K562 (cell line): ENCODE measurements at regions not wholly inside any gene's neighbourhood (a gene's known extent, or its start where the extent isn't known, plus 50 kb on each side); places are given as distances from the start of the nearest gene placed in this dataset.

ENCODE experiments used
- ATAC-seq: fragments of 200-7000 bp; cut with Tn5 transposase; 3 replicates; pipeline ENCODE4 v1.9.1; 2020; ENCODE audit warnings: moderate library complexity
- BruUV-seq: library from RNA; stranded (reverse); fragments of 400-500 nt; replicated peaks from 2 replicates; lab custom pipeline; 2021; lab: Mats Ljungman, UMichigan
- CTCF ChIA-PET: fragments of 300-600 bp; formaldehyde crosslinking; extraction: SDS; loops from one replicate; lab custom pipeline; 2021; ENCODE audit warnings: low intra/inter-chr PET ratio; lab: Yijun Ruan, JAX
- POLR2A ChIA-PET: fragments of 300-600, 350-650 bp; sonication (Branson Sonifier 250); formaldehyde crosslinking; extraction: SDS; loops from one replicate; lab custom pipeline; 2021; ENCODE audit warnings: antibody characterized with exemption, inconsistent platforms; lab: Yijun Ruan, JAX
- DNase-seq, 4 experiments: peaks; one replicate each; pipeline versions ENCODE4 v3.0.0 to v3.0.0-alpha.2; 2011 to 2018; ENCODE audit warnings: low spot score in 3 of 4, mixed read lengths in 3 of 4; ENCODE audit errors: extremely low read depth in 1 of 4
- FAIRE-seq: peaks from 2 replicates; lab custom pipeline; 2011; peaks lifted over from hg19 to GRCh38; lab: Jason Lieb, UNC
- H2AFZ ChIP-seq: 2 replicates; pipeline ENCODE4 v1.6.0; 2011; ENCODE audit warnings: low read depth, low read length, control low read depth, inconsistent platforms
- H3K27ac ChIP-seq: fragments of 200-600 bp; 3 replicates; pipeline ENCODE4 v1.8.0; 2011; ENCODE audit warnings: low read depth, mild to moderate bottlenecking, control low read depth, inconsistent platforms, low read length, moderate library complexity, mixed read lengths; ENCODE audit errors: extremely low read depth
- H3K27me3 ChIP-seq, 2 experiments: fragments of 300-600 bp in 1 of 2; 2 replicates in 1 of 2; 3 replicates in 1 of 2; pipeline versions ENCODE4 v1.6.0 to v1.8.0; 2011; ENCODE audit warnings: inconsistent platforms in 2 of 2, low read length in 2 of 2, mild to moderate bottlenecking in 1 of 2, mixed read lengths in 1 of 2, moderate library complexity in 1 of 2; ENCODE audit not compliant: control insufficient read depth in 2 of 2, insufficient read depth in 2 of 2
- H3K36me3 ChIP-seq: fragments of 300-600 bp; 3 replicates; pipeline ENCODE4 v1.8.0; 2011; ENCODE audit warnings: mild to moderate bottlenecking, low read length, inconsistent platforms; ENCODE audit not compliant: control insufficient read depth, insufficient read depth
- H3K4me1 ChIP-seq, 2 experiments: fragments of 200-600 bp in 1 of 2; replicated peaks in 1 of 2; 2 replicates in 1 of 2; 3 replicates in 1 of 2; pipeline versions ENCODE4 v1.5.1 to v1.8.0; 2011; ENCODE audit warnings: inconsistent platforms in 2 of 2, low read length in 2 of 2, mild to moderate bottlenecking in 1 of 2, mixed read lengths in 1 of 2, moderate library complexity in 1 of 2; ENCODE audit not compliant: control insufficient read depth in 2 of 2, insufficient read depth in 2 of 2
- H3K4me2 ChIP-seq: 2 replicates; pipeline ENCODE4 v1.6.1; 2011; ENCODE audit warnings: low read length, control low read depth, inconsistent platforms, mixed read lengths; ENCODE audit not compliant: insufficient read depth
- H3K4me3 ChIP-seq: fragments of 200-600 bp; sonication (generic), shearing (Covaris generic); 2 replicates; pipeline ENCODE4 v1.5.1; 2016; ENCODE audit warnings: control low read depth, inconsistent platforms
- H3K79me2 ChIP-seq: fragments of 200-600 bp; 3 replicates; pipeline ENCODE4 v1.8.0; 2011; ENCODE audit warnings: low read length, inconsistent platforms; ENCODE audit not compliant: control insufficient read depth, insufficient read depth
- H3K9ac ChIP-seq, 2 experiments: 2 replicates each; pipeline versions ENCODE4 v1.6.0 to v1.6.1; 2011; ENCODE audit warnings: low read depth in 2 of 2, low read length in 2 of 2, control low read depth in 1 of 2, inconsistent platforms in 1 of 2, mild to moderate bottlenecking in 1 of 2, mixed read lengths in 1 of 2; ENCODE audit not compliant: insufficient read depth in 1 of 2
- H3K9me1 ChIP-seq: one replicate; pipeline ENCODE4 v1.6.0; 2011; ENCODE audit warnings: inconsistent platforms, mild to moderate bottlenecking, low read length, moderate library complexity; ENCODE audit not compliant: control insufficient read depth, insufficient read depth
- H3K9me3 ChIP-seq: replicated peaks from 2 replicates; pipeline ENCODE4 v1.5.1; 2011; ENCODE audit warnings: low read depth, low read length, inconsistent platforms; ENCODE audit not compliant: control insufficient read depth, insufficient read depth
- H4K20me1 ChIP-seq: replicated peaks from 2 replicates; pipeline ENCODE4 v1.6.1; 2011; ENCODE audit warnings: low read length, inconsistent platforms, mixed read lengths; ENCODE audit not compliant: control insufficient read depth, insufficient read depth
- BRCA1 ChIP-seq, 2 experiments: fragments of 450-650 bp in 1 of 2; sonication (generic) in 1 of 2; formaldehyde crosslinking in 1 of 2; IDR thresholded peaks; 2 replicates each; pipeline versions ENCODE4 v1.5.0 to v1.6.1; 2017 to 2020; ENCODE audit warnings: mild to moderate bottlenecking in 1 of 2, missing genetic modification reagents in 1 of 2
- CBX8 ChIP-seq: fragments of 200-600 bp; sonication (generic); IDR thresholded peaks from 2 replicates; pipeline ENCODE4 v1.6.1; 2012; ENCODE audit warnings: borderline replicate concordance, mixed run types, low read depth, mild to moderate bottlenecking, moderate library complexity, mixed read lengths, low read length, control low read depth, inconsistent platforms; ENCODE audit not compliant: poor library complexity, severe bottlenecking; ENCODE audit errors: extremely low read depth
- CEBPG ChIP-seq, 3 experiments: fragments of 200-800 bp in 1 of 3; sonication (Bioruptor generic) in 1 of 3; sonication (generic) in 1 of 3; formaldehyde crosslinking in 1 of 3; IDR thresholded peaks in 2 of 3; conservative IDR thresholded peaks in 1 of 3; 2 replicates each; pipeline versions ENCODE4 v1.6.1 to v1.8.0; 2016 to 2022; ENCODE audit warnings: missing compliant biosample characterization in 2 of 3, missing genetic modification characterization in 2 of 3, mild to moderate bottlenecking in 1 of 3, missing genetic modification reagents in 1 of 3
- HDAC3 ChIP-seq: fragments of 450-650 bp; IDR thresholded peaks from 2 replicates; pipeline ENCODE4 v1.6.1; 2018; ENCODE audit warnings: borderline replicate concordance, mild to moderate bottlenecking, moderate library complexity; ENCODE audit not compliant: partially characterized antibody
- MXI1 ChIP-seq: IDR thresholded peaks from 2 replicates; pipeline ENCODE4 v1.6.1; 2011; ENCODE audit warnings: low read depth, mild to moderate bottlenecking, improper control_type of control experiment, low read length
- NFIX ChIP-seq: fragments of 250-450 bp; sonication (Bioruptor Pico); IDR thresholded peaks from 2 replicates; pipeline ENCODE4 v1.4.0; 2020; ENCODE audit warnings: low read depth, mild to moderate bottlenecking, moderate library complexity
- NFYB ChIP-seq: IDR thresholded peaks from 2 replicates; pipeline ENCODE4 v1.6.1; 2011; ENCODE audit warnings: mild to moderate bottlenecking, moderate library complexity; ENCODE audit not compliant: insufficient read length; ENCODE audit errors: extremely low read depth
- PML ChIP-seq: IDR thresholded peaks from 2 replicates; pipeline ENCODE4 v1.6.1; 2012; ENCODE audit warnings: low read length, inconsistent platforms
- PRDM10 ChIP-seq: fragments of 450-650 bp; IDR thresholded peaks from 2 replicates; pipeline ENCODE4 v1.6.1; 2018; ENCODE audit not compliant: partially characterized antibody
- SLC30A9 ChIP-seq: fragments of 250-450 bp; sonication (Bioruptor Pico); IDR thresholded peaks from 2 replicates; pipeline ENCODE4 v1.8.0; 2022; ENCODE audit warnings: mild to moderate bottlenecking, moderate library complexity
- SNRNP70 ChIP-seq: fragments of 200-400 bp; formaldehyde crosslinking; optimal IDR thresholded peaks from 2 replicates; pipeline ENCODE3; 2017; ENCODE audit warnings: low read depth, low read length
- ZNF445 ChIP-seq: fragments of 250-450 bp; sonication (Bioruptor Pico); IDR thresholded peaks from 2 replicates; pipeline ENCODE4 v1.4.0; 2020; ENCODE audit warnings: low read depth, mild to moderate bottlenecking, moderate library complexity
- ZNF507 ChIP-seq: conservative IDR thresholded peaks from 2 replicates; pipeline ENCODE4 v1.6.1; 2017; ENCODE audit warnings: missing genetic modification characterization, missing compliant biosample characterization
- WGBS: fragments of 100-300 bp; shearing (Covaris generic); methylation state at CpG from one replicate; pipeline ENCODE4 v1.1.6; 2016; ENCODE audit warnings: low coverage, mixed read lengths; ENCODE audit not compliant: insufficient coverage; ENCODE audit errors: missing lambda C conversion rate; 5-methylcytosine and 5-hydroxymethylcytosine counted together
- in situ Hi-C: fragments of 300-500 bp; cut with MboI; formaldehyde crosslinking; loops from 4 replicates; pipeline ENCODE4 v1.15.0; 2018; ENCODE audit warnings: inconsistent platforms, mixed read lengths
- intact Hi-C: fragments of 100-400 bp; cut with micrococcal nuclease; formaldehyde crosslinking; loops from 2 replicates; pipeline ENCODE4 v1.14.2; 2022
- TF ChIP-seq, protein P1 (sequence below): fragments of 250-450 bp; sonication (Bioruptor Pico); IDR thresholded peaks from 2 replicates; pipeline ENCODE4 v1.8.0; 2022; ENCODE audit warnings: inconsistent platforms
- TF ChIP-seq, protein P2 (sequence below): sonication (generic); formaldehyde crosslinking; IDR thresholded peaks from 2 replicates; pipeline ENCODE4 v1.8.1; 2022; ENCODE audit warnings: missing genetic modification reagents

DNA sequence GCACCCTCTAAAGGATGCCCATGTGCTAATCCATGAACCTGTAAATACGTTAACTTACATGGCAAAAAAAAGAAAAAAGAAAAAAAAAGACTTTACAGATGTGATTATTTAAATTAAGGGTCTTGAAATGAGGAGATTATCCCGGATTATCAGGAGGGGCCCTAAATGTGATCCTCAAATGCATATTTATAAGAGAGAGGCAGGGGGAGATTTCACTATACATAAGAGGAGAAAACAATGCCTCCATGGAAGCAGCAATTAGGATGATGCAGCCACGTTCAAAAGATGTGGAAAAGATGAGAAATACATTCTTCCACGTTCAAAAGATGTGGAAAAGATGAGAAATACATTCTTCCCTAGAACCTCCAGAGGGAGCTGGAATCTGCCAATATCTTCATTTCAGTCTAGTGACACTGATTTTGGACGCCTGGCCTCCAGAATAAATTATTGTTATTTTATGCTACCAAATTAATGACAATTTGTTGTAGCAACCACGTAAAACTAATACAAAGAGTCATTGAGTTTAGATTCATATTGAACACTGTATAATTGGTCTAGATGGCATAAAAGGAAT lies 328.4 kb upstream of the GNAI1 start:
- intact Hi-C loops: no loop called here
- 4% methylated on average over 5 of the region's 6 CpGs for WGBS
- Histone ChIP-seq H3K9ac (no peak overlapping the region), H3K27ac (no peak overlapping the region), H2AFZ (no peak overlapping the region), H3K4me2 (no peak overlapping the region), H3K9me3 (no peaks in the 10 kb centered on the region), H3K4me3 (no peak overlapping the region), H3K9me1 (no peaks in the 10 kb centered on the region), H3K4me1 (no peaks in the 10 kb centered on the region), H3K79me2 (no peaks in the 10 kb centered on the region), H3K27me3 (no peaks in the 10 kb centered on the region), H4K20me1 (no peaks in the 10 kb centered on the region), H3K36me3 (no peaks in the 10 kb centered on the region)
- ChIA-PET POLR2A (no interaction called here), CTCF (no interaction called here)
- no peak for FAIRE-seq
- in situ Hi-C loops: no loop called here
- no peak for ATAC-seq
- no peak for DNase-seq
- BruUV-seq: no TSS peak
- TF ChIP-seq CBX8 (no peak), ZNF445 (no peak), PRDM10 (no peak), NFYB (no peak), HDAC3 (no peak), ZNF507 (tag) (no peak), NFIX (CRISPR knock-in tag) (no peak), MXI1 (no peak), CEBPG (CRISPR knock-in tag; IDR thresholded peaks at IDR 0.05) (no peak), CEBPG (tag; conservative IDR thresholded peaks at IDR 0.05 in 1 of 2, IDR thresholded peaks at IDR 0.05 in 1 of 2) (no peak), PML (no peak), BRCA1 (IDR thresholded peaks at IDR 0.05) (no peak), BRCA1 (CRISPR knock-in tag; IDR thresholded peaks at IDR 0.05) (no peak), SLC30A9 (CRISPR knock-in tag) (no peak), SNRNP70 (no peak)
- TF ChIP-seq, protein P1, sequence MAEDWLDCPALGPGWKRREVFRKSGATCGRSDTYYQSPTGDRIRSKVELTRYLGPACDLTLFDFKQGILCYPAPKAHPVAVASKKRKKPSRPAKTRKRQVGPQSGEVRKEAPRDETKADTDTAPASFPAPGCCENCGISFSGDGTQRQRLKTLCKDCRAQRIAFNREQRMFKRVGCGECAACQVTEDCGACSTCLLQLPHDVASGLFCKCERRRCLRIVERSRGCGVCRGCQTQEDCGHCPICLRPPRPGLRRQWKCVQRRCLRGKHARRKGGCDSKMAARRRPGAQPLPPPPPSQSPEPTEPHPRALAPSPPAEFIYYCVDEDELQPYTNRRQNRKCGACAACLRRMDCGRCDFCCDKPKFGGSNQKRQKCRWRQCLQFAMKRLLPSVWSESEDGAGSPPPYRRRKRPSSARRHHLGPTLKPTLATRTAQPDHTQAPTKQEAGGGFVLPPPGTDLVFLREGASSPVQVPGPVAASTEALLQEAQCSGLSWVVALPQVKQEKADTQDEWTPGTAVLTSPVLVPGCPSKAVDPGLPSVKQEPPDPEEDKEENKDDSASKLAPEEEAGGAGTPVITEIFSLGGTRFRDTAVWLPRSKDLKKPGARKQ (CRISPR knock-in tag): no peak
- TF ChIP-seq, protein P2, sequence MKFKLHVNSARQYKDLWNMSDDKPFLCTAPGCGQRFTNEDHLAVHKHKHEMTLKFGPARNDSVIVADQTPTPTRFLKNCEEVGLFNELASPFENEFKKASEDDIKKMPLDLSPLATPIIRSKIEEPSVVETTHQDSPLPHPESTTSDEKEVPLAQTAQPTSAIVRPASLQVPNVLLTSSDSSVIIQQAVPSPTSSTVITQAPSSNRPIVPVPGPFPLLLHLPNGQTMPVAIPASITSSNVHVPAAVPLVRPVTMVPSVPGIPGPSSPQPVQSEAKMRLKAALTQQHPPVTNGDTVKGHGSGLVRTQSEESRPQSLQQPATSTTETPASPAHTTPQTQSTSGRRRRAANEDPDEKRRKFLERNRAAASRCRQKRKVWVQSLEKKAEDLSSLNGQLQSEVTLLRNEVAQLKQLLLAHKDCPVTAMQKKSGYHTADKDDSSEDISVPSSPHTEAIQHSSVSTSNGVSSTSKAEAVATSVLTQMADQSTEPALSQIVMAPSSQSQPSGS (CRISPR knock-in tag): no peak
